OCI-LY1 (cell line): ENCODE measurements at regions not wholly inside any gene's neighbourhood (a gene's known extent, or its start where the extent isn't known, plus 50 kb on each side); places are given as distances from the start of the nearest gene placed in this dataset.

Experiments used
- H2AFZ ChIP-seq: fragments of 200-600 bp; sonication (generic), shearing (Covaris generic); 2 replicates; pipeline ENCODE4 v1.6.0; 2014; ENCODE audit warnings: antibody characterized with exemption, mild to moderate bottlenecking, low read length
- H3F3A ChIP-seq: fragments of 200-600 bp; sonication (generic), shearing (Covaris generic); 2 replicates; pipeline ENCODE4 v1.6.0; 2014; ENCODE audit warnings: mild to moderate bottlenecking, antibody characterized with exemption, low read length, moderate library complexity; ENCODE audit not compliant: insufficient read depth
- H3K27ac ChIP-seq: fragments of 200-600 bp; sonication (generic); 2 replicates; pipeline ENCODE4 v1.5.1; 2014; ENCODE audit warnings: low read length, mixed run types, mild to moderate bottlenecking, low read depth; ENCODE audit not compliant: poor library complexity, severe bottlenecking
- H3K27me3 ChIP-seq: fragments of 200-600 bp; sonication (generic); 2 replicates; pipeline ENCODE4 v1.6.0; 2014; ENCODE audit warnings: antibody characterized with exemption, mild to moderate bottlenecking, low read length, moderate library complexity; ENCODE audit not compliant: insufficient read depth
- H3K36me3 ChIP-seq: fragments of 200-600 bp; sonication (generic); 2 replicates; pipeline ENCODE4 v1.6.1; 2014; ENCODE audit warnings: mild to moderate bottlenecking, antibody characterized with exemption, low read length, moderate library complexity, mixed read lengths; ENCODE audit not compliant: insufficient read depth
- H3K4me1 ChIP-seq: fragments of 200-600 bp; sonication (generic); 2 replicates; pipeline ENCODE4 v1.5.1; 2014; ENCODE audit warnings: mild to moderate bottlenecking, low read length, moderate library complexity; ENCODE audit not compliant: insufficient read depth, severe bottlenecking
- H3K4me2 ChIP-seq: fragments of 200-600 bp; sonication (generic), shearing (Covaris generic); 2 replicates; pipeline ENCODE4 v1.6.1; 2014; ENCODE audit warnings: low read length
- H3K4me3 ChIP-seq: fragments of 200-600 bp; sonication (generic); 2 replicates; pipeline ENCODE4 v1.5.1; 2014; ENCODE audit warnings: low read length, low read depth, mild to moderate bottlenecking, mixed read lengths; ENCODE audit not compliant: poor library complexity, severe bottlenecking
- H3K79me2 ChIP-seq: fragments of 200-600 bp; shearing (Covaris generic); 2 replicates; pipeline ENCODE4 v1.6.1; 2016; ENCODE audit warnings: mixed run types, low read length, mixed read lengths; ENCODE audit not compliant: insufficient read depth
- H3K9ac ChIP-seq: fragments of 200-600 bp; sonication (generic), shearing (Covaris generic); 2 replicates; pipeline ENCODE4 v1.6.1; 2014; ENCODE audit warnings: mild to moderate bottlenecking, low read length, mixed read lengths
- H3K9me2 ChIP-seq: fragments of 200-600 bp; sonication (generic), shearing (Covaris generic); 2 replicates; pipeline ENCODE4 v1.6.1; 2014; ENCODE audit warnings: low read depth, mild to moderate bottlenecking, low read length, mixed read lengths
- H3K9me3 ChIP-seq: fragments of 200-600 bp; shearing (Covaris generic); 2 replicates; pipeline ENCODE4 v1.6.1; 2014; ENCODE audit warnings: low read length, mixed read lengths
- H4K20me1 ChIP-seq: fragments of 200-600 bp; sonication (generic), shearing (Covaris generic); 2 replicates; pipeline ENCODE4 v1.6.0; 2016; ENCODE audit warnings: mild to moderate bottlenecking, low read length; ENCODE audit not compliant: insufficient read depth
- EZH2 ChIP-seq: fragments of 200-600 bp; sonication (generic), shearing (Covaris generic); IDR thresholded peaks from 2 replicates; pipeline ENCODE4 v1.8.0; 2017; ENCODE audit warnings: borderline replicate concordance, mixed run types, mild to moderate bottlenecking, antibody characterized with exemption, low read length, moderate library complexity, mixed read lengths
- TF ChIP-seq, protein P1 (sequence below): fragments of 200-600 bp; sonication (generic), shearing (Covaris generic); IDR thresholded peaks from 2 replicates; pipeline ENCODE4 v1.5.1; 2017; ENCODE audit warnings: mild to moderate bottlenecking, antibody characterized with exemption, low read length, moderate library complexity, mixed read lengths

DNA sequence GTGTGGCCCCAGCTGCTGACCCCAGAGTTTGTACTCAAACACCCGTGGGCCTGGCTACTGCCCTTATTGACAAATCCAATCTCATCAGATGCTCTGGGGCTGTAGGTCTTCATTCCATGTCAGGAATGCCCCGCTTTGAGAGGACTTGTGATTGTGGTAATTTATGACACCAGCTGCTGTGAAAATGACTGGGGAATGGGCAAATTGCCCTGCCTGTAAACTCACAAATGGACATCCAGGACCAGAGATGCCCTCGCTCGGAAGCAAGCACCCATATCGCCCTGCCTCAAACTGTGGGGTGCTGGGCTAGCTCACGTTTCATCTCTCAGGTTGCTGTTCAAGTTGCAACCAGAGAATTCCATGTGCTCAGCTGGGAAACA is 225.9 kb upstream of the MAP3K1 start:
- Histone ChIP-seq H3K4me2 (peak overlapping the region; percentile 69), H2AFZ (no peak overlapping the region), H4K20me1 (no peaks in the 10 kb centered on the region), H3K9me2 (no peaks in the 10 kb centered on the region), H3K36me3 (no peaks in the 10 kb centered on the region), H3K9me3 (no peaks in the 10 kb centered on the region), H3F3A (no peaks in the 10 kb centered on the region), H3K4me3 (peak overlapping the region; percentile 46), H3K4me1 (peaks cover 55% of the 10 kb centered on the region), H3K79me2 (no peaks in the 10 kb centered on the region), H3K9ac (peak overlapping the region; percentile 68), H3K27me3 (no peaks in the 10 kb centered on the region), H3K27ac (peak overlapping the region; percentile 94)
- no peak for TF ChIP-seq EZH2
- TF ChIP-seq, protein P1, sequence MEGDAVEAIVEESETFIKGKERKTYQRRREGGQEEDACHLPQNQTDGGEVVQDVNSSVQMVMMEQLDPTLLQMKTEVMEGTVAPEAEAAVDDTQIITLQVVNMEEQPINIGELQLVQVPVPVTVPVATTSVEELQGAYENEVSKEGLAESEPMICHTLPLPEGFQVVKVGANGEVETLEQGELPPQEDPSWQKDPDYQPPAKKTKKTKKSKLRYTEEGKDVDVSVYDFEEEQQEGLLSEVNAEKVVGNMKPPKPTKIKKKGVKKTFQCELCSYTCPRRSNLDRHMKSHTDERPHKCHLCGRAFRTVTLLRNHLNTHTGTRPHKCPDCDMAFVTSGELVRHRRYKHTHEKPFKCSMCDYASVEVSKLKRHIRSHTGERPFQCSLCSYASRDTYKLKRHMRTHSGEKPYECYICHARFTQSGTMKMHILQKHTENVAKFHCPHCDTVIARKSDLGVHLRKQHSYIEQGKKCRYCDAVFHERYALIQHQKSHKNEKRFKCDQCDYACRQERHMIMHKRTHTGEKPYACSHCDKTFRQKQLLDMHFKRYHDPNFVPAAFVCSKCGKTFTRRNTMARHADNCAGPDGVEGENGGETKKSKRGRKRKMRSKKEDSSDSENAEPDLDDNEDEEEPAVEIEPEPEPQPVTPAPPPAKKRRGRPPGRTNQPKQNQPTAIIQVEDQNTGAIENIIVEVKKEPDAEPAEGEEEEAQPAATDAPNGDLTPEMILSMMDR, result no peak

DNA sequence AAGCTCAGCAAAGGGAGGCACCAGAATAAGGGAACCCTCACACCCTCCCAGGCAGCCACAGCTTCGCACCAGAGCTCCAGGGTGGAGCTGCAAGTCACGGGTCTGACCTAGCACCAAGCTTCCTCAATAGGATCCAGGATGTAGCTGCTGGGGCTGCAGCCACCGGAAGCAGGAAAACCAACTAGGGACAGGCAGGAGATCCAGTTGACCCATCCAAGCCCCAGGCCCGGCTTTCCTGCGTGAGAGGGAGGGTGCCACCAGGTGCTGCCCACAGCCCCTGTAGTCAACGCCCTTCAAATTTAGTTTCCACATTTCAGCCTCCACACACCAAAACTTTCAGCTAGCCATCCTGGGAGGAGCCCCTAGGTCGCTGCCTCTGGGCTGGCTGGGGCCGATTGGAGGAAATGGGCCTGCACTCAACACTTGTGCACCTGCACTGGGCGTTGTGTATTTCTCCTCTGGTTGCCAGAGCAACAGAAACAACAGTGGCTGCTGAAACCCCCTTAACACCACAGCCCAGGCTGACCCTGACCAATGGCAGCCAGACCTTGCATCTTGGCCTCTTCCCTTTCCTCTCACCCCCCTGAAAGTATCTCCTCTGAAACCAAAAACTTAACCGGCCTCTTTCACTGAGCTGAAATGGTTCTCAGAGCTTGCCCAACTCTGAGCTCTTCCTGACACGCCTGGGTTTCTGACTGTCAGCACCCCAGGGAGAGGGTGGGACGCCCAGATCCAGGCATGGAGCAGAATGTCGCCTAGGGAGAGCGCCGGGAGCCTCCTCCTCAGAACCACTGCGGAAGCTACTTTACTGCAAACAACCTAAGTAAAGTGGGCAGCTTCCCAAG is 226.5 kb upstream of the MAP3K1 start:
- no peaks in the 10 kb centered on the region for H4K20me1 ChIP-seq
- no peaks in the 10 kb centered on the region for H3F3A ChIP-seq
- H3K9ac ChIP-seq, result peak overlapping the region; percentile 68
- no peaks in the 10 kb centered on the region for H3K27me3 ChIP-seq
- H3K4me3 ChIP-seq, result peak overlapping the region; percentile 46
- TF ChIP-seq, protein P1, result no peak
- TF ChIP-seq EZH2, result no peak
- no peak overlapping the region for H2AFZ ChIP-seq
- no peaks in the 10 kb centered on the region for H3K9me3 ChIP-seq
- H3K4me2 ChIP-seq, result peak overlapping the region; percentile 69
- H3K27ac ChIP-seq, result peak overlapping the region; percentile 94
- H3K9me2 ChIP-seq, result no peaks in the 10 kb centered on the region
- no peaks in the 10 kb centered on the region for H3K79me2 ChIP-seq
- H3K36me3 ChIP-seq, result no peaks in the 10 kb centered on the region
- H3K4me1 ChIP-seq, result peaks cover 55% of the 10 kb centered on the region

DNA sequence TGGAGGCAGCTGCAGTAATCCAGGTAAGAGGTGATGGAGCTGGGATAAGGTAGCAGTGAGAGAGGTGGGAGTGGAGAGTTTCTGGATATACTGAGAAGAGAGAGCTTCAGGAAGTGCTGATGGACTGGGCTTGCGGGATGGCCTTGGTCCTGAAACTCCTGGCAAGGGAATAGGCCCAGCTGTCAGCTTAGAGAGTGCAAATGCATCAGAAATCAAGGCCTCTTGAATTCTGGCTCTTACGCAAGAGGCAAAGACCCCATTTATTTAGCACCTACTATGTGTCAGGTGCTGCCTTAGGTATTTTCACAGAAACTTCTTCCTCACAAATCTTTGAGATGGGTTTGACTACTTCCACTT is 227.2 kb upstream of the MAP3K1 start:
- peak overlapping the region; percentile 59 for H3K9ac ChIP-seq
- no peak overlapping the region for H2AFZ ChIP-seq
- peak overlapping the region; percentile 69 for H3K4me2 ChIP-seq
- H3K9me2 ChIP-seq, result no peaks in the 10 kb centered on the region
- no peaks in the 10 kb centered on the region for H3K79me2 ChIP-seq
- no peaks in the 10 kb centered on the region for H3K36me3 ChIP-seq
- H3K4me3 ChIP-seq, result no peak overlapping the region
- no peaks in the 10 kb centered on the region for H3F3A ChIP-seq
- peak overlapping the region; percentile 94 for H3K27ac ChIP-seq
- no peaks in the 10 kb centered on the region for H4K20me1 ChIP-seq
- no peaks in the 10 kb centered on the region for H3K27me3 ChIP-seq
- TF ChIP-seq, protein P1, result no peak
- no peak for TF ChIP-seq EZH2
- peaks cover 55% of the 10 kb centered on the region for H3K4me1 ChIP-seq
- no peaks in the 10 kb centered on the region for H3K9me3 ChIP-seq
